Kidney (tissue), 13 donors: ENCODE measurements at regions not wholly inside any gene's neighbourhood (a gene's known extent, or its start where the extent isn't known, plus 50 kb on each side); places are given as distances from the start of the nearest gene placed in this dataset.

Source experiments
- DNase-seq, 5 donors: peaks; one replicate each; pipeline ENCODE4 v3.0.0-alpha.2; 2013 to 2020
- FAIRE-seq: peaks from 2 replicates; lab custom pipeline; 2012; peaks lifted over from hg19 to GRCh38; lab: Jason Lieb, UNC
- H3K27ac ChIP-seq, 2 donors: one replicate each; pipeline ENCODE4 v1.7.0; 2013; ENCODE audit warnings: low read depth in 2 of 2, low read length in 2 of 2, inconsistent platforms in 1 of 2
- H3K27me3 ChIP-seq: one replicate; pipeline ENCODE4 v1.7.1; 2013; ENCODE audit warnings: low read length, inconsistent platforms; ENCODE audit not compliant: control insufficient read depth, insufficient read depth
- H3K36me3 ChIP-seq, 3 donors: one replicate each; pipeline versions ENCODE4 v1.7.0 to v1.7.1; 2013; ENCODE audit warnings: low read length in 3 of 3, control low read depth in 1 of 3, inconsistent platforms in 1 of 3; ENCODE audit not compliant: insufficient read depth in 3 of 3, control insufficient read depth in 2 of 3
- H3K4me1 ChIP-seq, 3 donors: one replicate each; pipeline versions ENCODE4 v1.7.0 to v1.7.1; 2013; ENCODE audit warnings: low read length in 3 of 3, inconsistent platforms in 1 of 3, low read depth in 1 of 3; ENCODE audit not compliant: control insufficient read depth in 2 of 3, insufficient read depth in 2 of 3
- H3K4me3 ChIP-seq, 3 donors: one replicate each; pipeline versions ENCODE4 v1.7.0 to v1.8.1; 2013; ENCODE audit warnings: low read length in 3 of 3, control low read depth in 1 of 3, inconsistent platforms in 1 of 3
- H3K9ac ChIP-seq, 3 donors: one replicate each; pipeline versions ENCODE4 v1.7.0 to v1.7.1; 2013; ENCODE audit warnings: low read length in 3 of 3, control low read depth in 1 of 3, inconsistent platforms in 1 of 3
- H3K9me3 ChIP-seq, 3 donors: one replicate each; pipeline versions ENCODE4 v1.7.0 to v1.7.1; 2013; ENCODE audit warnings: low read length in 3 of 3, control low read depth in 1 of 3, inconsistent platforms in 1 of 3; ENCODE audit not compliant: control insufficient read depth in 2 of 3, insufficient read depth in 1 of 3
- intact Hi-C: fragments of 100-400 bp; cut with DNase I; formaldehyde crosslinking; loops from one replicate; pipeline ENCODE4 v1.11.1; 2022
- TF ChIP-seq, protein P1 (sequence below): IDR thresholded peaks from 3 replicates; pipeline ENCODE4 v1.5.1; 2012; ENCODE audit warnings: mild to moderate bottlenecking, moderate library complexity, borderline replicate concordance; ENCODE audit not compliant: insufficient read depth; ENCODE audit errors: extremely low read depth
- donor health status: control.
- donor health status: control.
- donor health status: control.
- donor health status: control.
- donor health status: control.
- donor health status: DM: yes; HTN: yes; CAD: no.
- donor health status: Normal renal cell carcinoma (clear cell type).

DNA sequence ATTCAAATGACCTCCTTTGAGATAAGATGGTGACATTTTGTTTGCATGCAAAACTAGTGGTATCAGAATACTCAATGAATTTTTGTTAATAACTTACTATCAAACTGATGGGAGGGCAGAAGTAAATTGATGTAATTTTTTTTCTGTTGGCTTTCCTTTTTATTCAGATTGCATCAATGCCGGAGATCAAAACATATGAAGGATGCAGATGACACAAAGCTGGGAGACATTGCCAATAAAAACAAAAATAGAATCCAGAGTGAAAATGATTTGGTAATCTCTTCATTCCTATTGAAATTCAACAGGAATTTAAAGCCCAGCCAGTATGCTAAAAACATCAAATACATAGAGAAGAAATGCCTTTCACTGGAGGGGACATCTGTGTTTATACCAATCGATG lies 1655.3 kb upstream of the C9orf72 start:
- Histone ChIP-seq H3K27ac (no peak overlapping the region), H3K4me3 (no peak overlapping the region), H3K9ac (no peak overlapping the region), H3K36me3 (no peaks in the 10 kb centered on the region), H3K27me3 (no peaks in the 10 kb centered on the region), H3K9me3 (no peaks in the 10 kb centered on the region), H3K4me1 (no peaks in the 10 kb centered on the region)
- FAIRE-seq (no peak), DNase-seq (no peak)
- intact Hi-C loops = no loop called here
- TF ChIP-seq, protein P1, sequence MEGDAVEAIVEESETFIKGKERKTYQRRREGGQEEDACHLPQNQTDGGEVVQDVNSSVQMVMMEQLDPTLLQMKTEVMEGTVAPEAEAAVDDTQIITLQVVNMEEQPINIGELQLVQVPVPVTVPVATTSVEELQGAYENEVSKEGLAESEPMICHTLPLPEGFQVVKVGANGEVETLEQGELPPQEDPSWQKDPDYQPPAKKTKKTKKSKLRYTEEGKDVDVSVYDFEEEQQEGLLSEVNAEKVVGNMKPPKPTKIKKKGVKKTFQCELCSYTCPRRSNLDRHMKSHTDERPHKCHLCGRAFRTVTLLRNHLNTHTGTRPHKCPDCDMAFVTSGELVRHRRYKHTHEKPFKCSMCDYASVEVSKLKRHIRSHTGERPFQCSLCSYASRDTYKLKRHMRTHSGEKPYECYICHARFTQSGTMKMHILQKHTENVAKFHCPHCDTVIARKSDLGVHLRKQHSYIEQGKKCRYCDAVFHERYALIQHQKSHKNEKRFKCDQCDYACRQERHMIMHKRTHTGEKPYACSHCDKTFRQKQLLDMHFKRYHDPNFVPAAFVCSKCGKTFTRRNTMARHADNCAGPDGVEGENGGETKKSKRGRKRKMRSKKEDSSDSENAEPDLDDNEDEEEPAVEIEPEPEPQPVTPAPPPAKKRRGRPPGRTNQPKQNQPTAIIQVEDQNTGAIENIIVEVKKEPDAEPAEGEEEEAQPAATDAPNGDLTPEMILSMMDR = no peak

DNA sequence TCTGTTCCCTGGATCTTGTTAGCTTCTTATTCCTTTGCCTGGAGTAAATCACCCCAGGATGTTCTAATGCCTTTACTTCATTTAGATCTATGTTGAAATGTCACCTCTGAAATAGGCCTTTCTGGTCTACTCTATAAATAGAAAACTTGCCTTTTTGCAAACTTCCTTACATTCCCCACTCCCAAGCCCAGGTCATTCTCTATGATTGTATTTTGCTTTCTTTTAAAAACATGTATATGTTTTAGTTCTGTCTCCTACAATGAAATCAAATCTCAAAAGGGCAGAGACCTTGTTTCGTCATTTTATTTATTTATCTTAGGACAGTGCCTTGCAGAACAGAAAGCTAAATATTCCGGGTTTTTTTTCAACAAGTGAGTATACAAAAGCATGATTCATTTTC lies 1657.7 kb upstream of the C9orf72 start:
- intact Hi-C loops = no loop called here
- TF ChIP-seq, protein P1 = no peak
- H3K9me3 ChIP-seq = no peaks in the 10 kb centered on the region
- no peaks in the 10 kb centered on the region for H3K4me1 ChIP-seq
- DNase-seq (no peak), FAIRE-seq (no peak)
- no peak overlapping the region for H3K4me3 ChIP-seq
- no peaks in the 10 kb centered on the region for H3K27me3 ChIP-seq
- H3K27ac ChIP-seq = no peak overlapping the region
- no peaks in the 10 kb centered on the region for H3K36me3 ChIP-seq
- no peak overlapping the region for H3K9ac ChIP-seq

DNA sequence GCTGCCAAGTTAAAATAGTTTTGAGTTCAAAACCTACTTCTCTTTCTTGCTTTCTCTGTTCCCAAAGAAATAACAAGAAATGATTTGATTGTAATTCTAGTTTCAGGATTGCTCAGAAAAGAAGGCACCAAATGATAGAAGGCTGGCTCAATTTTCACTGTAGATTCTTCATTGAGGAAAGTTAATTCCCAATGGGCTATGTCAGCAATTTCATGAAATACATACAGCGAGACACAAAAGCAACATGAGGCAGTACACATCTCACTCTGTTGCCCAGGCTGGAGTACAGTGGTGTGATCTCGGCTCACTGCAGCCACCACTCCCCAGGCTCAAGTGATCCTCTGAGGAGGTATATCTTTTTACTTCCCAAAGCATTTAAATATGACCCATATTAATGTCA lies 1659.9 kb upstream of the C9orf72 start:
- Histone ChIP-seq H3K27ac (no peak overlapping the region), H3K4me1 (no peaks in the 10 kb centered on the region), H3K4me3 (no peak overlapping the region), H3K9me3 (no peaks in the 10 kb centered on the region), H3K36me3 (no peaks in the 10 kb centered on the region), H3K9ac (no peak overlapping the region), H3K27me3 (no peaks in the 10 kb centered on the region)
- FAIRE-seq = no peak
- DNase-seq = no peak
- TF ChIP-seq, protein P1 = no peak
- intact Hi-C loops = no loop called here

DNA sequence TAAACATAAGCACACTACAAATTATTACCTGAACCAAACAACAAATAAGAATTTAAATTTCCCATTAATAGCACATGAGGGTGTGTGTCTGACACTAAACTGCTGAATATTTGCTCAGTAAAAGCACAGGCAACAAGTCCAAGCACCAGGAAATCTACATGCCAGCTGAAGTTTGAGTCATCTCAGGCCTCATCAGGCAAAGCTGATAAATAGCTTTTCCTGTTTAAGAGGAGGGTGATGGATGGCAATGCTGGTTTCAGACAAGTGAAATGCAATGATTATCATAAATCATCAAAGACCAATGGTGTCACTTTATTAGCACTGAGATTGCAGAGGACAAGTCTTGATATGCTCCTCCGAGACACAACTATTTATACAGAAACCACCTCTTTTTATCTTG lies 1668.0 kb upstream of the C9orf72 start:
- no peaks in the 10 kb centered on the region for H3K4me1 ChIP-seq
- H3K27ac ChIP-seq = no peak overlapping the region
- TF ChIP-seq, protein P1 = no peak
- H3K4me3 ChIP-seq = no peak overlapping the region
- no peaks in the 10 kb centered on the region for H3K9me3 ChIP-seq
- H3K9ac ChIP-seq = no peak overlapping the region
- H3K27me3 ChIP-seq = no peaks in the 10 kb centered on the region
- FAIRE-seq = no peak
- no peaks in the 10 kb centered on the region for H3K36me3 ChIP-seq
- intact Hi-C loops = no loop called here
- DNase-seq = no peak
